ENCODE measurements at regions not wholly inside any gene's neighbourhood (a gene's known extent, or its start where the extent isn't known, plus 50 kb on each side); places are given as distances from the start of the nearest gene placed in this dataset.
"Not testable (repeated sequence)": the region's sequence is repeated elsewhere in the genome, so short reads cannot be mapped to it uniquely, and the experiment has no call there.

DNA sequence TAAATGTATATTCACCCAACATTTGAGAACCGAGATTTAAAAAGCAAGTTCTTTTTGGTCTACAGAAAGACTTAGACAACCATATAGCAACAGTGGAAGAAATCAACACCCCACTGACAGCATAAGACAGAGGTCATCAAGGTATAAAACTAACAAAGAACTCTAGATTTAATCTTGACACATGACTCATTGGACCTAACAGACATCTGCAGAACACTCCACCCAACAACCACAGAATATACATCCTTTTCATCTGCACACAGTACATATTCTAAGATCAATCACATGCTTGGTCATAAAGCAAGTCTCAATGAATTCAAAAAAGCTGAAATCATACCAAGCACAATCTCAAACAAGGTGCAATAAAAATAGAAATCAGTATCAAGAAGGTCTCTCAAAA lies 65.8 kb downstream of the SPIN4 start:
- DNase-seq (ENCODE audit: insufficient read length) (no peak), FAIRE-seq (no peak)
- no peak for TF ChIP-seq TAF1 (IDR thresholded peaks at IDR 0.05; ENCODE audit: borderline replicate concordance, low read depth, low read length)
- TF ChIP-seq POLR2AphosphoS5 (IDR thresholded peaks at IDR 0.05; ENCODE audit: low read depth, low read length) = no peak
- TF ChIP-seq POLR2A (IDR thresholded peaks at IDR 0.05; ENCODE audit: low read depth, low read length) = no peak

DNA sequence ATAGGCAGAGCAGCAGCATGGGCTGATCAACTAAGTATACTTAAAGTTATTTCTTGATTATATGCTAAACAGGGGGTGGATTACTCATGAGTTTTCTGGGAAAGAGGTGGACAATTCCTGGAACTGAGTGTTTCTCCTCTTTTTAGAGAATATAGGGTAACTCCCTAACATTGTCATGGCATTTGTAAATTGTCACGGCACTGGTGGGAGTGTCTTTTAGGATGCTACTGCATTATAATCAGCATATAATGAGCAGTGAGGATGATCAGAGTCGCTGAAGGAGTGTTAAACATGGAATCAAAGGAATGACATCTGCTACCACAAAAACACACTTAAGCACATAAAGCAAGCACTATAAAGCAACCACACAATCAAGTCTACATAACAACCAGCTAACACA lies 66.5 kb downstream of the SPIN4 start:
- TF ChIP-seq POLR2A (IDR thresholded peaks at IDR 0.05; ENCODE audit: low read depth, low read length) (no peak), TAF1 (IDR thresholded peaks at IDR 0.05; ENCODE audit: borderline replicate concordance, low read depth, low read length) (no peak), POLR2AphosphoS5 (IDR thresholded peaks at IDR 0.05; ENCODE audit: low read depth, low read length) (no peak)
- FAIRE-seq (no peak), DNase-seq (ENCODE audit: insufficient read length) (no peak)

DNA sequence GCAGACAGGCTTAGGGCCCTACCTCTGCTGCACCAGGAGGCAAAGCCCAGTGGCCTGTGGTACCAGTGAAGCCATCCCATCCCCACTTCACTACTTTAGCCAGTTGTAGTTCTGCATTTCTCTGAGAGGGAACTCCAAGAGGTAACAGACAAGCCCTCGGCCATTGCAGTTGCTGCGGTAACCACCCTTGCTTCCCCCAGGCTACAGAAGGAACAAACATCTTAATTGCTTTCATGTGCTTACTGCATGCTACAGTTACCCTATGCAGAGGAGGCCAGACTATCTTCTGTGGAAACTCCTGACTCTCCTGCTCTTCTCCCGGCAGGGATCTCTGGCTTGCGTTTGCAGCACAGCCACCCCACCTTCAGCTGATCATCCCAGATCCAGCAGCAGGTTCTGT lies 67.8 kb downstream of the SPIN4 start:
- DNase-seq (ENCODE audit: insufficient read length) (no peak), FAIRE-seq (no peak)
- TF ChIP-seq TAF1 (IDR thresholded peaks at IDR 0.05; ENCODE audit: borderline replicate concordance, low read depth, low read length) (no peak), POLR2A (IDR thresholded peaks at IDR 0.05; ENCODE audit: low read depth, low read length) (no peak), POLR2AphosphoS5 (IDR thresholded peaks at IDR 0.05; ENCODE audit: low read depth, low read length) (no peak)

GRCh38 chrX:63282828-63283227 lies 68.3 kb downstream of the SPIN4 start:
- FAIRE-seq (no peak), DNase-seq (ENCODE audit: insufficient read length) (no peak)
- TF ChIP-seq POLR2AphosphoS5 (IDR thresholded peaks at IDR 0.05; ENCODE audit: low read depth, low read length) (no peak), TAF1 (IDR thresholded peaks at IDR 0.05; ENCODE audit: borderline replicate concordance, low read depth, low read length) (no peak)

GRCh38 chrX:63282077-63282476 lies 69.1 kb downstream of the SPIN4 start:
- TF ChIP-seq TAF1 (IDR thresholded peaks at IDR 0.05; ENCODE audit: borderline replicate concordance, low read depth, low read length) (no peak), POLR2A (IDR thresholded peaks at IDR 0.05; ENCODE audit: low read depth, low read length) (no peak), POLR2AphosphoS5 (IDR thresholded peaks at IDR 0.05; ENCODE audit: low read depth, low read length) (no peak)
- no peak for FAIRE-seq

GRCh38 chrX:63281465-63281864 lies 69.7 kb downstream of the SPIN4 start:
- TF ChIP-seq POLR2A (IDR thresholded peaks at IDR 0.05; ENCODE audit: low read depth, low read length) (no peak), TAF1 (IDR thresholded peaks at IDR 0.05; ENCODE audit: borderline replicate concordance, low read depth, low read length) (no peak), POLR2AphosphoS5 (IDR thresholded peaks at IDR 0.05; ENCODE audit: low read depth, low read length) (no peak)
- FAIRE-seq (no peak), DNase-seq (ENCODE audit: insufficient read length) (no peak)

More at GRCh38 chrX:63282077-63282476, 69.1 kb downstream of the SPIN4 start:
- no peak for DNase-seq (ENCODE audit: insufficient read length)

GRCh38 chrX:63277394-63277793 lies 73.7 kb downstream of the SPIN4 start:
- not testable (repeated sequence) for DNase-seq (ENCODE audit: insufficient read length)

GRCh38 chrX:63275127-63275526 lies 76.0 kb downstream of the SPIN4 start:
- peak; percentile 4 for DNase-seq (ENCODE audit: insufficient read length)
- peak; percentile 91 for FAIRE-seq
- TF ChIP-seq POLR2AphosphoS5 (IDR thresholded peaks at IDR 0.05; ENCODE audit: low read depth, low read length) = no peak
- TF ChIP-seq POLR2A (IDR thresholded peaks at IDR 0.05; ENCODE audit: low read depth, low read length) = no peak

More at GRCh38 chrX:63277394-63277793, 73.7 kb downstream of the SPIN4 start:
- FAIRE-seq = not testable (repeated sequence)

DNA sequence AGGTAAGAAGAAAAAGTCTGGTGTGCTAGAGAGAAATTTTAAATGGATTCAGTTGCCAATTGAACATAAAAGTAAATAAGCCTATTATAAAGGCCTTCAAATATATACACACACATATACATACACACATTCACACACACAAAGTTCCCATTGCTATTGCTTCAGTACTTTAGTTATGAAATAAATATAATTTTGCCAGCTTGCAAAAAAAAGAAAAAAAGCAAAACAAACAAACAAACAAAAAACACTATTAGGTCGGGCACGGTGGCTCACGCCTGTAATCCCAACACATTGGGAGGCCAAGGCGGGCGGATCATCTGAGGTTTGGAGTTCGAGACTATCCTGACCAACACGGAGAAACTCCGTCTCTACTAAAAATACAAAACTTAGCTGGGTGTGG lies 80.3 kb downstream of the SPIN4 start:
- FAIRE-seq = no peak

DNA sequence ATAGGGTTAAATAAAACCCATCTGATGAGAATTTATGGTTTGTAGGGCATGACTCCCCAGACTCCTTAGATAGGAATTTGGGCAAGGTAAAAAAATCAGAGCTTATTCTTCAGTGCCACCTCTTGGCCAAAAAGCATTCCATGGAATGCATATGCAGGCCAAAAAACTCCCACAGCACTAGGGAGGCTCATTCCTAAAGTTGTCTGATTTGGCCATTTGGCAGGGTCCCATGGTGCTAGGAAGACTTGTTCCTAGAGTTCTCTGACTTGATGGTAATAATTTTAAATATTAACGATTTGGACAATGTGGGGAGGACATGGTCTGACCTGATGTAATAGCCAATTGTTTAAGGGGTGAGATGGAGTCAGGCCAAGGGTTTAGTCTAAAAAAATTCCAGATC lies 93.0 kb downstream of the SPIN4 start:
- no peak for DNase-seq (ENCODE audit: insufficient read length)
- no peak for TF ChIP-seq TAF1 (IDR thresholded peaks at IDR 0.05; ENCODE audit: borderline replicate concordance, low read depth, low read length)
- no peak for TF ChIP-seq POLR2AphosphoS5 (IDR thresholded peaks at IDR 0.05; ENCODE audit: low read depth, low read length)
- TF ChIP-seq POLR2A (IDR thresholded peaks at IDR 0.05; ENCODE audit: low read depth, low read length) = no peak
- no peak for FAIRE-seq

More for the DNA sequence above, 80.3 kb downstream of the SPIN4 start:
- DNase-seq (ENCODE audit: insufficient read length) = no peak
- TF ChIP-seq POLR2A (IDR thresholded peaks at IDR 0.05; ENCODE audit: low read depth, low read length) (no peak), TAF1 (IDR thresholded peaks at IDR 0.05; ENCODE audit: borderline replicate concordance, low read depth, low read length) (no peak), POLR2AphosphoS5 (IDR thresholded peaks at IDR 0.05; ENCODE audit: low read depth, low read length) (no peak)

GRCh38 chrX:63250253-63250868 lies 100.8 kb downstream of the SPIN4 start:
- FAIRE-seq (peak; percentile 86), DNase-seq (ENCODE audit: insufficient read length) (no peak)
- TF ChIP-seq TAF1 (IDR thresholded peaks at IDR 0.05; ENCODE audit: borderline replicate concordance, low read depth, low read length) (no peak), POLR2A (IDR thresholded peaks at IDR 0.05; ENCODE audit: low read depth, low read length) (no peak), POLR2AphosphoS5 (IDR thresholded peaks at IDR 0.05; ENCODE audit: low read depth, low read length) (no peak)

DNA sequence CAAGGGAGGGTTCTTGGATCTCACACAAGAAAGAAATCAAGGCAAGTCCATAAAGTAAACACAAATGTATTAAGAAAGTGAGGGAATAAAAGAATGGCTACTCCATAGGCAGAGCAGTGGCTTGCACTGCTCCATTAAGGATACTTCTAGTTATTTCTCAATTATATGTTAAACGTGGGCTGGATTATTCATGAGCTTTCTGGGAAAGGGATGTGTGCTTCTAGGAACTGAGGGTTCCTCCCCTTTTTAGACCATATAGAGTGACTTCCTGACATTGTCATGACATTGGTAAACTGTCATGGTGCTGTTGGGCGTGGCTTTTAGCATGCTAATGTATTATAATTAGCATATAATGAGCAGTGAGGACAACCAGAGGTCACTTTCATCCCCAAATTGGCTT lies 108.4 kb downstream of the SPIN4 start:
- not testable (repeated sequence) for DNase-seq (ENCODE audit: insufficient read length); FAIRE-seq

- not testable (repeated sequence) for DNase-seq (ENCODE audit: insufficient read length); FAIRE-seq
These were observed 115.2 kb downstream of the SPIN4 start for GRCh38 chrX:63235963-63236362.

DNA sequence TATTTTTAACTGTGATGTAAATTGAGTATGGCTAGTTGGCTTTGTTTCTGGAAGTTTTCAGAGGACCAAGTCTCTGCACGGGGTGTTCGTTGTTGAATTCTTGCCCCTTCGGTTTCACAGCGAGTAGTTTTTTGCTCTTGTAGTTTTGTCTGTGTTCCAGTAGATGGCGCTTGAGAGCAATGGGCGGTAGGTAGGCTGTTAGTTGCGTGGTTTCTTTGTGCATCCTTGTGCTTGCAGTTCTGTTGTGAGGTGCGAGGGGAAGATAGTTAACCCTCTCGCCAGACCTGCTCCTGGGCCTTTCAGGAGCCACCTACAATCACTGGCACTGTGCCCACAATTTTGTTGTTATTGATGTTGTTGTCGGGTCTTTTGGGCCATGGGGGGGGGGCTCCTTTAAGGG lies 118.1 kb downstream of the SPIN4 start:
- not testable (repeated sequence) for DNase-seq (ENCODE audit: insufficient read length)
- FAIRE-seq = peak; percentile 95

DNA sequence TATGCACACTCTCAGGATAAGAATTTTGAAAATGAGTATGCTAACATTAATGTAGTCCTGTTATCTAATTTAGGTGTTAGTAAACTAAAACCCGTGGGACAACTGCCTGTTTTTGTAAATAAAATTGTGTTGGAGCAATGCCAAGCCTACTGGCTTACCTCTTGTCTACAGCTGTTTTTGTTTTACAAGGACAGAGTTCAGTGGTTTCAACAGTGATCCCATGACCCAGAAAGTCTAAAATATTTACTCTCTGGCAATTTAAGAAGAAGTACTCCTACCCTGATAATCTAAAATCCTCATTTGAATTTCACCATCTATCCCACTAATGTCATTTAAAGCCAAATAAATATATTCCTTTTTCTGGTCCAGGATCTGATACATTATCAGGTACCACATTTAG lies 132.9 kb downstream of the SPIN4 start:
- FAIRE-seq; DNase-seq (ENCODE audit: insufficient read length): not testable (repeated sequence)

DNA sequence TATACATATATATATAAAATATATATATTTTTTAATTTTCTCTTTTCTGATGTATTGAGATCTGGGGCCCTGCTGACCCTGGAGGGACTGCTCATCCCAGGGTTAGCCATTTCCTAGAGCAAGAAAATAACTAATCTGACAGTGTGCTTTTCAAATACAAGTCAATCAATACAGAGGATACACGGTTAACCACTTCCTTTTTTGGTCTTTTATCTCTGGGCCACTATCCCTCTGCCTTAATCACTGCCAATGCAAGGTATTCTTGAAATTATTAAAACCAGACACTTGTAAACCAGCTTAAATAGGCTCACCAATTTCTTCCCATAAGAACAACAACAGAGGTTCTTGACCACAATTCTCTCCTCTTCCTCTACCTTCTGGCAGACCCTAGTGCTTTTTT lies 133.6 kb downstream of the SPIN4 start:
- peak; percentile 88 for FAIRE-seq
- not testable (repeated sequence) for DNase-seq (ENCODE audit: insufficient read length)

DNA sequence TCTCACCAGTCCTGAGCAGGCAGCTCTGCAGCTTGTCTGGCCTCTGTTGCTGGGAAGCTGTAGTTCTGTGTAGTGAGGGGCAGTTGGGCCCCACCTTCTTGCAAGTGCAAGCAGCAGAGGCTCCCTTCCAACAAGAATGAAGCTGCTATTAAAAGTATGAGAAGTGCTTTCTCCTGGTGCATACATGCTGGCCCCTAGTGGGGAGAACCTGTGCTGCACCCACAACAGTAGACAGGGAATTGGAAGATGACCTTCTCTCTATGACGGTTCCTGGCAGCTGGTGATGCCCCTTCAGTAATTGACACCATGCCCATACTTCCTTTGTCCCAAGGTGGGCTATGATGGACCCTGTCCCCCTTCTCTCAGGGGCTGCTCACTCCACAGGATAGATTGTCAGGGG lies 141.5 kb downstream of the SPIN4 start:
- not testable (repeated sequence) for FAIRE-seq; DNase-seq (ENCODE audit: insufficient read length)

DNA sequence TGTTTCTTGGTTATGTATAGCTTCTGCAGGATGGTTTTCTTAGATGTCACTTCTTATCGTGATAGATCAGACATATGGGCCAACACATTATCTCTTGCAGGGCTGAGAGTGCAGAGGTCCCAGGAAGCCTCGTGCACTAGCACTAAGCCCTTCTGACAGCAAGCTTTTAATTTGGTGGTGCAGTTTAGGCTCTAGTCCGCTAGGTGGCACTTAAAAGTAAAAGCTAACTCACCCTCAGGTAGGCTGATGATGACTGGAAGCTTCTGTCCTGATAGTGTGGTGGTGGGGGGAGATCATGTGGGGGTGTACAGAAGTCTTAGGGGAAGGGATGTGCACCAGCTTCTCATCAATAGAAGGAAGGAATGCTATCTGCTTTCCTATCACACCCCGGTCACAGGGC lies 142.0 kb downstream of the SPIN4 start:
- peak; percentile 98 for FAIRE-seq
- DNase-seq (ENCODE audit: insufficient read length) = not testable (repeated sequence)

Data from GM12892 (cell line).